ENCODE measurements at regions not wholly inside any gene's neighbourhood (a gene's known extent, or its start where the extent isn't known, plus 50 kb on each side); places are given as distances from the start of the nearest gene placed in this dataset.

GRCh38 chr15:95440712-95441111 lies 889.8 kb upstream of the NR2F2 start:
- DNase-seq (ENCODE audit: low read depth, low spot score): no peak

- DNase-seq (ENCODE audit: low read depth, low spot score): no peak
Observed at GRCh38 chr15:95442107-95442719, 888.3 kb upstream of the NR2F2 start.

GRCh38 chr15:95444860-95445259 lies 885.6 kb upstream of the NR2F2 start:
- no peak for DNase-seq (ENCODE audit: low read depth, low spot score)

GRCh38 chr15:95446854-95447253 lies 883.6 kb upstream of the NR2F2 start:
- DNase-seq (ENCODE audit: low read depth, low spot score): no peak

GRCh38 chr15:95447486-95447885 lies 883.0 kb upstream of the NR2F2 start:
- DNase-seq (ENCODE audit: low read depth, low spot score): no peak

GRCh38 chr15:95448531-95449229 lies 881.8 kb upstream of the NR2F2 start:
- DNase-seq (ENCODE audit: low read depth, low spot score): no peak

- DNase-seq (ENCODE audit: low read depth, low spot score): no peak
Observed at GRCh38 chr15:95449230-95449628, 881.3 kb upstream of the NR2F2 start.

GRCh38 chr15:95450413-95450812 lies 880.1 kb upstream of the NR2F2 start:
- no peak for DNase-seq (ENCODE audit: low read depth, low spot score)

- DNase-seq (ENCODE audit: low read depth, low spot score): no peak
Observed at GRCh38 chr15:95451938-95452337, 878.6 kb upstream of the NR2F2 start.

- no peak for DNase-seq (ENCODE audit: low read depth, low spot score)
Observed at GRCh38 chr15:95454403-95455262, 875.9 kb upstream of the NR2F2 start.

GRCh38 chr15:95457520-95457919 lies 873.0 kb upstream of the NR2F2 start:
- DNase-seq (ENCODE audit: low read depth, low spot score): no peak

GRCh38 chr15:95458721-95459120 lies 871.8 kb upstream of the NR2F2 start:
- no peak for DNase-seq (ENCODE audit: low read depth, low spot score)

GRCh38 chr15:95459273-95459672 lies 871.2 kb upstream of the NR2F2 start:
- DNase-seq (ENCODE audit: low read depth, low spot score): no peak

- no peak for DNase-seq (ENCODE audit: low read depth, low spot score)
Observed at GRCh38 chr15:95464509-95464908, 866.0 kb upstream of the NR2F2 start.

- no peak for DNase-seq (ENCODE audit: low read depth, low spot score)
Observed at GRCh38 chr15:95468820-95469219, 861.7 kb upstream of the NR2F2 start.

GRCh38 chr15:95469496-95470000 lies 861.0 kb upstream of the NR2F2 start:
- no peak for DNase-seq (ENCODE audit: low read depth, low spot score)

GRCh38 chr15:95470529-95470928 lies 860.0 kb upstream of the NR2F2 start:
- no peak for DNase-seq (ENCODE audit: low read depth, low spot score)

GRCh38 chr15:95470997-95471689 lies 859.4 kb upstream of the NR2F2 start:
- no peak for DNase-seq (ENCODE audit: low read depth, low spot score)

GRCh38 chr15:95471690-95472086 lies 858.8 kb upstream of the NR2F2 start:
- DNase-seq (ENCODE audit: low read depth, low spot score): no peak

GRCh38 chr15:95475067-95475466 lies 855.4 kb upstream of the NR2F2 start:
- DNase-seq (ENCODE audit: low read depth, low spot score): no peak

GRCh38 chr15:95479308-95479707 lies 851.2 kb upstream of the NR2F2 start:
- no peak for DNase-seq (ENCODE audit: low read depth, low spot score)

- no peak for DNase-seq (ENCODE audit: low read depth, low spot score)
Observed at GRCh38 chr15:95485367-95485766, 845.1 kb upstream of the NR2F2 start.

All from brain pericyte (primary cell).